GM23338 (cell line): ENCODE measurements at regions not wholly inside any gene's neighbourhood (a gene's known extent, or its start where the extent isn't known, plus 50 kb on each side); places are given as distances from the start of the nearest gene placed in this dataset.

Experiments used
- ATAC-seq: fragments of 200-7000 bp; cut with Tn5 transposase; 3 replicates; pipeline ENCODE4 v1.9.1; 2020
- DNase-seq: peaks from one replicate; pipeline ENCODE4 v3.0.0-alpha.2; 2015; ENCODE audit warnings: low spot score
- H2AFZ ChIP-seq: fragments of 200-600 bp; sonication (generic); 2 replicates; pipeline ENCODE4 v1.8.0; 2016; ENCODE audit warnings: antibody characterized with exemption, mild to moderate bottlenecking, moderate library complexity
- H3F3A ChIP-seq: fragments of 200-600 bp; sonication (generic); replicated peaks from 2 replicates; pipeline ENCODE4 v1.8.0; 2017; ENCODE audit warnings: antibody characterized with exemption, mixed run types, low read depth
- H3K27ac ChIP-seq: fragments of 200-600 bp; sonication (generic); 2 replicates; pipeline ENCODE4 v1.6.1; 2016; ENCODE audit warnings: low read depth
- H3K27me3 ChIP-seq: fragments of 200-600 bp; sonication (generic); 2 replicates; pipeline ENCODE4 v1.8.0; 2016; ENCODE audit warnings: mild to moderate bottlenecking, mixed run types, moderate library complexity; ENCODE audit not compliant: insufficient read depth
- H3K36me3 ChIP-seq: fragments of 200-600 bp; sonication (generic); 2 replicates; pipeline ENCODE4 v1.8.0; 2016; ENCODE audit warnings: mild to moderate bottlenecking; ENCODE audit not compliant: insufficient read depth
- H3K4me1 ChIP-seq: fragments of 200-600 bp; sonication (generic); 2 replicates; pipeline ENCODE4 v1.8.0; 2016; ENCODE audit warnings: mild to moderate bottlenecking, moderate library complexity; ENCODE audit not compliant: insufficient read depth
- H3K4me2 ChIP-seq: fragments of 200-600 bp; sonication (generic); 2 replicates; pipeline ENCODE4 v1.7.1; 2017; ENCODE audit warnings: mixed run types
- H3K4me3 ChIP-seq: fragments of 200-600 bp; sonication (generic); 2 replicates; pipeline ENCODE4 v1.6.1; 2016; ENCODE audit warnings: mixed run types
- H3K79me2 ChIP-seq: fragments of 200-600 bp; sonication (generic); replicated peaks from 2 replicates; pipeline ENCODE4 v1.8.0; 2017; ENCODE audit warnings: mild to moderate bottlenecking; ENCODE audit not compliant: insufficient read depth
- H3K9me2 ChIP-seq: fragments of 200-600 bp; sonication (generic); 2 replicates; pipeline ENCODE4 v1.8.0; 2017; ENCODE audit not compliant: insufficient read depth
- H4K20me1 ChIP-seq: fragments of 200-600 bp; sonication (generic); replicated peaks from 2 replicates; pipeline ENCODE4 v1.8.0; 2017; ENCODE audit warnings: mild to moderate bottlenecking; ENCODE audit not compliant: insufficient read depth
- H3K27ac Mint-ChIP-seq: 2 replicates; pipeline ENCODE4 v1.8.0; 2020; ENCODE audit warnings: inconsistent platforms, mild to moderate bottlenecking, moderate library complexity, mixed read lengths
- H3K27me3 Mint-ChIP-seq: 3 replicates; pipeline ENCODE4 v1.8.0; 2022; ENCODE audit warnings: low read depth, mild to moderate bottlenecking, moderate library complexity, mixed read lengths, inconsistent platforms; ENCODE audit not compliant: insufficient read depth, poor library complexity
- H3K36me3 Mint-ChIP-seq: 3 replicates; pipeline ENCODE4 v1.8.0; 2021; ENCODE audit warnings: low read depth, mild to moderate bottlenecking, inconsistent platforms, moderate library complexity, mixed read lengths
- H3K4me1 Mint-ChIP-seq: 3 replicates; pipeline ENCODE4 v1.8.0; 2020; ENCODE audit warnings: mild to moderate bottlenecking, inconsistent platforms, mixed read lengths
- H3K4me3 Mint-ChIP-seq: 3 replicates; pipeline ENCODE4 v1.8.0; 2021; ENCODE audit warnings: moderate library complexity, mild to moderate bottlenecking, inconsistent platforms, mixed read lengths
- H3K9me3 Mint-ChIP-seq: 3 replicates; pipeline ENCODE4 v1.8.0; 2020; ENCODE audit warnings: moderate library complexity, mild to moderate bottlenecking, inconsistent platforms, mixed read lengths
- CREB1 ChIP-seq: fragments of 250-450 bp; sonication (Bioruptor Pico); IDR thresholded peaks from 2 replicates; pipeline ENCODE4 v1.5.0; 2020; ENCODE audit warnings: low read depth, mild to moderate bottlenecking, moderate library complexity
- EZH2phosphoT487 ChIP-seq: fragments of 200-600 bp; sonication (generic); IDR thresholded peaks from one replicate; pipeline ENCODE4 v1.8.1; 2018; ENCODE audit warnings: antibody characterized with exemption; ENCODE audit not compliant: unreplicated experiment
- NANOG ChIP-seq: IDR thresholded peaks from 2 replicates; pipeline ENCODE4 v1.6.1; 2016; ENCODE audit warnings: antibody characterized with exemption, borderline replicate concordance
- POLR2AphosphoS5 ChIP-seq: IDR thresholded peaks from 2 replicates; pipeline ENCODE4 v1.6.1; 2016; ENCODE audit warnings: antibody characterized with exemption, low read depth
- REST ChIP-seq: IDR thresholded peaks from one replicate; pipeline ENCODE4 v1.6.1; 2018; ENCODE audit warnings: antibody characterized with exemption; ENCODE audit not compliant: unreplicated experiment
- STAT1 ChIP-seq: IDR thresholded peaks from one replicate; pipeline ENCODE4 v1.6.1; 2016; ENCODE audit warnings: antibody characterized with exemption; ENCODE audit not compliant: unreplicated experiment
- ZNF331 ChIP-seq: fragments of 250-450 bp; sonication (Bioruptor Pico); IDR thresholded peaks from 2 replicates; pipeline ENCODE4 v1.5.0; 2020; ENCODE audit warnings: low read depth, mild to moderate bottlenecking, moderate library complexity

- no peak for TF ChIP-seq STAT1
- TF ChIP-seq REST = no peak
- TF ChIP-seq EZH2phosphoT487 = no peak
- TF ChIP-seq POLR2AphosphoS5 = no peak
- no peak for TF ChIP-seq ZNF331 (CRISPR knock-in tag)
- TF ChIP-seq NANOG = no peak
- peaks cover 36% of the 10 kb centered on the region for H3K27me3 Mint-ChIP-seq
- DNase-seq = no peak
- peaks cover 7% of the 10 kb centered on the region; the same call in 2 of the 3 replicates for H3K4me1 Mint-ChIP-seq
- no peaks in the 10 kb centered on the region for H3K9me3 Mint-ChIP-seq
- H3K4me3 Mint-ChIP-seq = no peak overlapping the region
- H3F3A ChIP-seq = no peaks in the 10 kb centered on the region
- no peaks in the 10 kb centered on the region for H3K9me2 ChIP-seq
- H3K27me3 ChIP-seq = peaks cover 61% of the 10 kb centered on the region
- no peaks in the 10 kb centered on the region for H3K36me3 ChIP-seq
- H3K27ac Mint-ChIP-seq = no peak overlapping the region
- 0 out of 2 replicates have a peak, but pooled peaks cover 3% of the 10 kb centered on the region for H3K4me1 ChIP-seq
- H3K36me3 Mint-ChIP-seq = no peaks in the 10 kb centered on the region
- no peak for ATAC-seq
- no peak overlapping the region for H3K27ac ChIP-seq
- no peak overlapping the region for H2AFZ ChIP-seq
- H3K4me3 ChIP-seq = no peak overlapping the region
- no peak overlapping the region for H3K4me2 ChIP-seq
- H3K79me2 ChIP-seq = no peaks in the 10 kb centered on the region
- H4K20me1 ChIP-seq = no peaks in the 10 kb centered on the region
These were observed 915.0 kb upstream of the AMELY start for GRCh38 chrY:7826533-7826932.

GRCh38 chrY:7825874-7826273, 914.3 kb upstream of the AMELY start:
- peaks cover 29% of the 10 kb centered on the region for H3K27me3 Mint-ChIP-seq
- peaks cover 54% of the 10 kb centered on the region for H3K27me3 ChIP-seq
- H3K4me2 ChIP-seq = no peak overlapping the region
- no peaks in the 10 kb centered on the region for H3K36me3 Mint-ChIP-seq
- H3K4me1 ChIP-seq = no peaks in the 10 kb centered on the region
- no peak overlapping the region for H3K4me3 ChIP-seq
- no peaks in the 10 kb centered on the region for H3K36me3 ChIP-seq
- no peak overlapping the region for H3K27ac Mint-ChIP-seq
- no peaks in the 10 kb centered on the region for H3K9me2 ChIP-seq
- peaks cover 2% of the 10 kb centered on the region; the same call in 1 of the 3 replicates for H3K4me1 Mint-ChIP-seq
- DNase-seq (no peak), ATAC-seq (no peak)
- H3K9me3 Mint-ChIP-seq = no peaks in the 10 kb centered on the region
- H3K79me2 ChIP-seq = no peaks in the 10 kb centered on the region
- no peak overlapping the region for H3K4me3 Mint-ChIP-seq
- no peak overlapping the region for H2AFZ ChIP-seq
- no peak overlapping the region for H3K27ac ChIP-seq
- H4K20me1 ChIP-seq = no peaks in the 10 kb centered on the region
- H3F3A ChIP-seq = no peaks in the 10 kb centered on the region
- TF ChIP-seq CREB1 (CRISPR knock-in tag) (no peak), ZNF331 (CRISPR knock-in tag) (no peak)
